ENCODE measurements at regions not wholly inside any gene's neighbourhood (a gene's known extent, or its start where the extent isn't known, plus 50 kb on each side); places are given as distances from the start of the nearest gene placed in this dataset.

GRCh38 chr3:17806876-17807275 lies 64.4 kb upstream of the TBC1D5 start (continued):
- TF ChIP-seq CHD7 (IDR thresholded peaks at IDR 0.05; ENCODE audit: insufficient replicate concordance, low read length), result no peak

All from H1 (cell line).